ENCODE measurements at regions not wholly inside any gene's neighbourhood (a gene's known extent, or its start where the extent isn't known, plus 50 kb on each side); places are given as distances from the start of the nearest gene placed in this dataset.

DNA sequence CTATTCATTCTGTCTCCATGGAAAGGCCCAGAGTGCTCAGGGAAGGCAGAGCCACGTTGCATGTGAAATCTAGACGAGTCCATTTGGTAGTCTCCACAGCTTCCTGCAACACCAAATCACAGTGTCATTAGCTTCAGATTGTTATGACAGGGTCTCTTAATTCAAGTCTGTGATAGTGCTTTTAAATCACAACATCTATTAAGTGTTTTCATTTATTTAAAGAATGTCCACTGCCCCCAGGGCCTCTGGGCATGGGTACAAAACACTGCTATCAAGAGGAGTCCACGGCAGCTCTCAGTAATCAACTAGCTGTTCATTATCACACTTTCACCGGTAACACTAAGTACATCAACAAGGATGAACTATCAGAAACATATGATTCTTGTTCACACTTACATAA is 455.9 kb upstream of the JARID2 start:
- TF ChIP-seq, protein P1, sequence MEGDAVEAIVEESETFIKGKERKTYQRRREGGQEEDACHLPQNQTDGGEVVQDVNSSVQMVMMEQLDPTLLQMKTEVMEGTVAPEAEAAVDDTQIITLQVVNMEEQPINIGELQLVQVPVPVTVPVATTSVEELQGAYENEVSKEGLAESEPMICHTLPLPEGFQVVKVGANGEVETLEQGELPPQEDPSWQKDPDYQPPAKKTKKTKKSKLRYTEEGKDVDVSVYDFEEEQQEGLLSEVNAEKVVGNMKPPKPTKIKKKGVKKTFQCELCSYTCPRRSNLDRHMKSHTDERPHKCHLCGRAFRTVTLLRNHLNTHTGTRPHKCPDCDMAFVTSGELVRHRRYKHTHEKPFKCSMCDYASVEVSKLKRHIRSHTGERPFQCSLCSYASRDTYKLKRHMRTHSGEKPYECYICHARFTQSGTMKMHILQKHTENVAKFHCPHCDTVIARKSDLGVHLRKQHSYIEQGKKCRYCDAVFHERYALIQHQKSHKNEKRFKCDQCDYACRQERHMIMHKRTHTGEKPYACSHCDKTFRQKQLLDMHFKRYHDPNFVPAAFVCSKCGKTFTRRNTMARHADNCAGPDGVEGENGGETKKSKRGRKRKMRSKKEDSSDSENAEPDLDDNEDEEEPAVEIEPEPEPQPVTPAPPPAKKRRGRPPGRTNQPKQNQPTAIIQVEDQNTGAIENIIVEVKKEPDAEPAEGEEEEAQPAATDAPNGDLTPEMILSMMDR (IDR thresholded peaks at IDR 0.05): no peak
- TF ChIP-seq EP300 (IDR thresholded peaks at IDR 0.05) (no peak), POLR2A (IDR thresholded peaks at IDR 0.05) (no peak)
